HL-60 (cell line): ENCODE measurements at regions not wholly inside any gene's neighbourhood (a gene's known extent, or its start where the extent isn't known, plus 50 kb on each side); places are given as distances from the start of the nearest gene placed in this dataset.

Source experiments
- DNase-seq, 2 experiments: peaks; one replicate each; pipeline ENCODE4 v3.0.0-alpha.2; 2010 to 2020; ENCODE audit warnings: low read depth in 1 of 2, low spot score in 1 of 2
- H3K27ac ChIP-seq: fragments of 250-450 bp; sonication (Bioruptor Pico); replicated peaks from 2 replicates; pipeline ENCODE4 v1.5.1; 2020; ENCODE audit warnings: mild to moderate bottlenecking, moderate library complexity
- H3K27me3 ChIP-seq: fragments of 250-450 bp; sonication (Bioruptor Pico); 2 replicates; pipeline ENCODE4 v1.5.1; 2021; ENCODE audit warnings: mild to moderate bottlenecking, moderate library complexity; ENCODE audit not compliant: insufficient read depth, poor library complexity, severe bottlenecking
- H3K4me3 ChIP-seq: replicated peaks from 2 replicates; pipeline ENCODE4 v1.5.1; 2011; ENCODE audit warnings: mild to moderate bottlenecking, control low read depth, low read length; ENCODE audit not compliant: insufficient read depth
- CTCF ChIP-seq: IDR thresholded peaks from one replicate; pipeline ENCODE4 v1.5.1; 2011; ENCODE audit warnings: low read length, control low read depth, inconsistent platforms; ENCODE audit not compliant: insufficient read depth
- GABPA ChIP-seq: IDR thresholded peaks from 2 replicates; pipeline ENCODE4 v1.6.1; 2012; ENCODE audit warnings: low read depth
- POLR2AphosphoS5 ChIP-seq: IDR thresholded peaks from 2 replicates; pipeline ENCODE4 v1.6.1; 2012; ENCODE audit warnings: low read depth
- REST ChIP-seq: IDR thresholded peaks from 2 replicates; pipeline ENCODE4 v1.6.1; 2012; ENCODE audit warnings: low read depth; ENCODE audit not compliant: insufficient replicate concordance
- SPI1 ChIP-seq: IDR thresholded peaks from 2 replicates; pipeline ENCODE4 v1.6.1; 2012; ENCODE audit warnings: low read depth, mild to moderate bottlenecking, borderline replicate concordance

- H3K27ac ChIP-seq: no peak overlapping the region
- no peak for DNase-seq
- H3K27me3 ChIP-seq: no peaks in the 10 kb centered on the region
- no peak for TF ChIP-seq GABPA
- no peak for TF ChIP-seq REST
- no peak for TF ChIP-seq POLR2AphosphoS5
- TF ChIP-seq CTCF: no peak
- TF ChIP-seq SPI1: no peak
- H3K4me3 ChIP-seq: no peak overlapping the region
Measured at GRCh38 chr12:87202189-87202588, 827.0 kb downstream of the C12orf50 start.

DNA sequence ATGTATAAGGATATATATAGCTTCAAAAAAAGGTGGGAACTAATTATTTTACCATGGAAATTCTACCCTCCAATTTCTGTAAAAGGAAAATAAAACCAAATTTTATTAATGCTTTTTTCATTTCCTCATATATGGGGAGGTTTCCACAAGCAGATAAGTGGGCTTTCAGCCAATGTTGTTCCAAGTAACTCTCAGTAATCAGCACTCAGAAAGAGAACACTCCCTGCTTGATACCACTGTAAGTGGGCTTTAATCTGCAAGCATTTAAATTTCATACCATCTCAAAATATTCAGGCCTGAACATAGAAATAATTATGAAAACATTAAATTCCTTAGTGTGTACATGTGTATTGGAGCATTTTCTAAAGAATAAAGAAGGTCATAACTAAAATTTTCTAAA is 827.6 kb downstream of the C12orf50 start:
- Histone ChIP-seq H3K4me3 (no peak overlapping the region), H3K27ac (no peak overlapping the region), H3K27me3 (no peaks in the 10 kb centered on the region)
- DNase-seq: no peak
- TF ChIP-seq SPI1: no peak
- no peak for TF ChIP-seq CTCF
- no peak for TF ChIP-seq GABPA

GRCh38 chr12:87200289-87200979 is 828.8 kb downstream of the C12orf50 start:
- H3K27ac ChIP-seq: no peak overlapping the region
- DNase-seq: no peak
- TF ChIP-seq SPI1 (no peak), GABPA (no peak), POLR2AphosphoS5 (no peak), REST (no peak), CTCF (no peak)
- H3K4me3 ChIP-seq: no peak overlapping the region
- no peaks in the 10 kb centered on the region for H3K27me3 ChIP-seq

DNA sequence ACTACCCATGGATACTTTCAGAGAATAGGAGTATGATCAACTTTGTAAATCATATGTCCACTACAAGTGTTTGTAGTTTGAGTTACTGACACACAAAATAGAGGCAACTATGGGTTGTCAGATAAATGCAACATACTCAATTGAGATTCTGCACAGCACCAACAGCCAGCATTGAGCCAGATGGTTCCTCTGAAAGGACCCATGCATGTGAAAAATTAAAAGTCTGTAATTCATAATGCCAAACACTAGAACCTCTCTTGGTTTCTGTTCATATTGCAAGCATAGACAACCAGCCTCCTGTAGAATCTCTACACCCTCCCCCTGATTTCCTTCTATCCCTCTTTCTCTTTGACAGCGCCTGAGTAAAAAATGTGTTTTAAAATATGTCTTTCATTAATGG is 831.0 kb downstream of the C12orf50 start:
- TF ChIP-seq REST (no peak), GABPA (no peak), SPI1 (no peak), POLR2AphosphoS5 (no peak), CTCF (no peak)
- H3K4me3 ChIP-seq: no peak overlapping the region
- H3K27me3 ChIP-seq: no peaks in the 10 kb centered on the region
- H3K27ac ChIP-seq: no peak overlapping the region
- DNase-seq: no peak
